Endothelial cell of hepatic sinusoid (primary cell): ENCODE measurements at regions not wholly inside any gene's neighbourhood (a gene's known extent, or its start where the extent isn't known, plus 50 kb on each side); places are given as distances from the start of the nearest gene placed in this dataset.

Experiments used
- in situ Hi-C: cut with HindIII; loops from 2 replicates; pipeline ENCODE4 v1.10.0; 2017; ENCODE audit warnings: low sequenced_read_pairs

DNA sequence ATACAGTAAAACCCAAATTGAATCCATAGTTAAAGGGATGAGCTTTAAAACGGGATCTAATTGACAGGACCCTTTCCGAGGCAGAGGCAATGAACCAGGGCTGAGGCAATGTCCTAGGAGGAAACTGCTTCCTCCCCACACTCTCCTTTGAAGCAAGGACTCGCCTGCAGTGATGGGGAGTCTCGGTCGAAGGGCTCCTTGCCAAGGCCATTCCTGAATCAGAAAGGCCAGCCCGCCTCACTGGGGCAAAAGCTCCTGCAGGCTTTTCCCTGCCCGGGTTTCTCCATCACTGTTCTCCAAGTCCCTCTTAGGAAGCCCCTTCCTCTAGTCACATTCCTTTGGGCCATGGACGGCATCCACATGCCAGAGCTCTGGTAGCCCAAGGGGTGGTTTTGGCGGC lies 132.0 kb downstream of the RBFOX3 start:
- in situ Hi-C loops = no loop called here

DNA sequence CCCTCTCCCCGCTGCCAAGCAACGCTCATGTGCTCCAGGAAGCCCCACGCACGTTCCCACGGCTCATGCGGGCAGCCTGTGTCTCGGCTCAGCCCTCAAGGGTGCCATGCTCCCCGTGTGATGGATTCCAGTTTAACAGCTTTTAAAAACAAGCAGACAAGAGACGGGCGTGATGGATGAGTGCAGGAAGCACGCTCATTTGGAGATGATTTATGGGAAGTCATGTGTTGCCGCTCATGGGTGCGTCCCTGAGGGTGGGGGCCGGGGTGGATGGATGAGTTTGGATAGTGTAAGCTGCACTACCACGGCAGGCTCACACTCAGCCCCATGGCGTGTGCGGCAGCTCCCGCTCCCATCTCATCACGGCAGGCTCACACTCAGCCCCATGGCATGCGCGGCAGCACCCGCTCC lies 132.8 kb downstream of the RBFOX3 start:
- in situ Hi-C loops = no loop called here

DNA sequence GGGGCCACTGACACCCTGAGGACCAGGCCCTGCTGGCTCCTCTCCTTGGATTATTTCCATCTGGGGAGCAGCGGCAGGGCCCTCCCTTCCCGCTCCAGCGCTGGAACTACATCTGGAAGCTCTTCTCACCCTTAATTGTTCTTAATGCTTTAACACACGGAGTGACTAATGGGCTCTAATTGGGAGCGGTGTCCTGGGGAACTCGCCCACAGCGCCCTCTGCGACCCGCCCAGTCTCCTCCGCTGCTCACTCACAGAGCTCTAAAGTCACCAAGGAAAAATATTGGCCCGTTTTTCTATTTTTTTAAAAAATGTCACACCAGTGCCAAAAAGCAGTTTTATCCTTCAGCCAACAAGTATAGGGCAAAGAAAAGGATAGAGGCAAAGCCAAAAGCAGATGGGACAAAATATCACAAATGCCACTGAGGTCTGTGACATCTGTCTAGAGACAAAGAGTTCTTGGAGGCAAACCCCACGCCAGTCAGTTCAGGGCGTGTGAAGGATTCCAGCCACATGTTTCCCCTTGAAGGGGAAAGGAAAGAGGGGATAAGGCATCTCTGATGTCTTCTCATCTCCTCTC lies 134.7 kb downstream of the RBFOX3 start:
- in situ Hi-C loops = no loop called here

DNA sequence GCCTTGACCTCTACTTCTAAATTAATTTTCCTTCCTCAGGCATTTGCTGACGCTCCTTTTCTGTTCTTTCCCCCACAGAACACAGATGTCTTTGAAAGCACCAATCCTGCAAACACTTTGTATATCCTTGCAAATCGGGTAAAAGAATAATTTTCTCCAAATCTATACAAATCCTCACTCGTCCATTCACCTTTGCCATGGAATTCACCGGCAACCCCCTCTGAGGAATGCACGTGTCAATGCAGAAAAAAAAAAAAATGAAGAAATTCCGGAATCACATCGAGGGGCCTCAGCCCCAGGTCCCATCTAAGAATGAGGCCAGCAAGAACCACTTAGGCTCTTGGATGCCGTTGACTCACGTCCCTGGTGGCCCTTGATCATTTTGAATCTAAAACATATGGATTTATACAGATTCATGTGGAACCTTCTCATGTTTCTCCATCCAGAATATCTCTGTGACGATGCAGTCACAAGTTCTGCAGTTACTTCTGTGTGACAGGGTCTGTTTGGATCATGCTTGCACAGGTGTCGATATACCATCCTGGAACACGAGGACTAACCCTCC lies 136.9 kb downstream of the RBFOX3 start:
- in situ Hi-C loops = no loop called here

DNA sequence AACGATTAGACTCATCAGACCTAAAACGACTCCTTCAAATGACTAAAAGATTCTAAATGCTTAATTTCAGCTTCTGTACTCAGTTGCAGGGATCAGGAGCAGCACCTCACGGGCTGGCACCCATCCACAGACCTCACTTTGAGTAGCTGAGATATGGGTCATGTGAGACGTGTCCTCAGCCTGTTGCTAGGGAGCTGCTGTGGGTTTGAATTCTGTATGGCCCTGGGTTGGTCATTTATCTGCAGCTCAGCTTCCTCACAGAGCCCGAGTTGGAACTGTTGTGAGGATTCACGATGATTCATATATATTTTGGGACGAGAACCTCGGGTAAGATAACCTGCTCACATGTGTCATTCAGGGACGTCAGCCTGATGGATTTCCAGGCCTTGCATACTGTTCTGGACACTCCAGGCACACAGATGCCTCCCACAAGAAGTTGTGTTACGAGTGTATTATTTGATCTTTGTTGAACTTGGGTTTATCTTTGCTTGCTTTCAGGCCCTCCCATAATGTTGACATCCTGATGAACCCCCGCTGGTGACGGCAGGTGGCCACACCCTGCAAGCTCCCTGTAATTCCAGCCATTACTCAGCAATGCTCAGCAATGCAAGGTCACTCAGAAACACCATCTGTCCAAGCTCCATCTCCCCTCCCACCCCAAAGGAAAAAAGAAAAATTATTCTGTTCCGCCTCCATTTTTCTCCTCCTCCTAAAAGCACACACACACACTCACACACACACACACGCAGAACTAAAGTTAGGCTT lies 137.6 kb downstream of the RBFOX3 start:
- in situ Hi-C loops = no loop called here

DNA sequence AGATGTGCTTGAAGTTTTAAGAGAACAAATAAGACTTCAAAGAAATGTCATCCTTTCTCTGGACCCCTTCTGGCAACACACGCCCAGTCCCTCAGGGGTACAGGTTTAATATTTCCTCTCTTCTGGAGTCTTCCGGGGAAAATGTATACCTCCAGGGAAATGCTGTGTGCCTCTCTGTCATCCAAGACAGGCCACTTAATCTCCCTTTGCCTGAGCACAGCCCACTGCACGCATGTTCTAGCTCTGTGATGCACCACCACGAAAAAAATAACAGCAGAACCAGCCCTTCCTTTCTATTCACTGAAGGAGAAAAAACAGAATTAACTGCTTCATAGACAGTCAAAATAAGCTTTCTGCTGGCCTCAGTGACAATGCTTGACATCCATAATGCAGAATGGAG lies 140.1 kb downstream of the RBFOX3 start:
- in situ Hi-C loops = no loop called here

DNA sequence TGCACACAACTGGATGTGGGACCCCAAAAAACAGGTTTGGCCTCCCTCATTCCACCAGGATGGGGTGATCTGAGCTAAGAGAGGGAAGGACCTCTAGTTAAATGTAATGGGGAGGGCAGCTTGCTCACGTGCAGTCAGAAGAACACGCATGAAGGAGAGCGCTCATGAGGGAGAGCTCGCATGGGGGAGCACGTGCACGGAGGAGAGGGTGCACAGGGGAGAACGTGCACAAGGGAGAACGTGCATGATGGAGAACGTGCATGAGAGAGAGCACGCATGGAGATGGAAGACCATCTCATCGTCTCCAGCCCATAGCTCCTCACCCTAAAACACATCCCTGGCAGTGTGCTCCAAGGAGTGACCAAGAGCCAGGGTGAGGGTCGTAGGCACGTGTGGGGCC lies 141.2 kb downstream of the RBFOX3 start:
- in situ Hi-C loops = no loop called here

DNA sequence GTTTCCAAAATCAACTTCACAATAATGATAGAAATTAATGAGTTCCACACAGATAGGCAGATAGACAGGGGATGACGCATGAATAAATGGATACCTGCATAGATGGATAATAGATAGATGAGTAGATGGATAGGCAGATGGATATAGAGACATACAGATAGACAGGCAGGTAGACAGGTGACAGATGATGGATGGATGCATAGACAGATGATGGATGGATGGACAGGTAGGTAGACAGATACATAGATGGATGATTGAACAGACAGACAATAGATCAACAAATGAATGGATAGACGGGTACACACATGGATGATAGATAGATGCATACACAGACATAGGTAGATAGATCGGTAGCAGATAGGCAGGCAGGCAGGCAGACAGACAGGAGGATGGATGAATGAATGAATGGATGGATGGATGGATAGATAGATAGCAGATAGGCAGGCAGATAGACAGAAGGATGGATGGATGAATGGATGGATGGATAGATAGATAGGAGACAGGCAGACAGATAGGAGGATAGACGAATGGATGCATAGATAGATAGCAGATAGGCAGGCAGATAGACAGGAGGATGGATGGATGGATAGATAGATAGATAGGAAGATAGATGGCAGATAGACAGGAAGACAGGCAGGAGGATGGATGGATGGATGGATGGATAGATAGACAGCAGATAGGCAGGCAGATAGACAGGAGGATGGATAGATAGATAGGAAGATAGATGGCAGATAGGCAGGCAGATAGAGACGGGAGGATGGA lies 142.5 kb downstream of the RBFOX3 start:
- in situ Hi-C loops = no loop called here

DNA sequence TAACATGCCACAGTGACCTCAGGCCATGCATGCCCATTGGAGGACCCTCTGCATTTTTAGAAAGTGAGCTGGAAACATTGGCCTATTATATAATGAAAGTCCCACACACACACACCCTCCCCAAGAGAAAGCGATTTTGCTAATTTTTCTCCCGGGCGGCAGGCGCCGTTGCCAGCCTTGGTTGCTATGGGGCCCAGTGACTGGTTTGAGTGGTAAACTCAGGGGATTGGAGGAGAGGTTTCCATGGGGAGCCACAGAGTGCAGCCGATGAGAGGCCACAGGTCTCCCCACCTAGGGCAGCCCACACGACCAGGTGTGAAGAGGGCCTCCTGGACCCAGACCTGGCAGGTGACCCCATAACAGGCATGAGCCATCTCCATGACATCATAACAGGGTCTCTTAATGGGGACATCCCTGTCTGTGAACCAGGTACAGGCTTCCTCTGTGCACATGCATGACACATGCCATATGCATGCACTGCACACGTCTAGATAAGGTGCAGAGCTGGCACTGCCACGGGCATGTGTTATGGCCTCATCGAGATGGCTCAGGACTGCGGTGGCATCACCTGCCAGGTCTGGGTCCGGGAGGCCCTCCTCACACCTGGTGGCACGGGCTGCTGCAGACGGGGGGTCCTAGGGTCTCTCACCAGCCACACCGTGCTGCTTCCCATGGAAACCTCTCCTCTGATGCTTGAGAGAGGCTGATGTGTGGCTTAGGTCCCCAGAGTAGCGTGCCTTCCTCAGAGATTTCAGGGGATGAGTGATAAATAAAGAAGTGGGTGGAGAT lies 144.1 kb downstream of the RBFOX3 start:
- in situ Hi-C loops = no loop called here

DNA sequence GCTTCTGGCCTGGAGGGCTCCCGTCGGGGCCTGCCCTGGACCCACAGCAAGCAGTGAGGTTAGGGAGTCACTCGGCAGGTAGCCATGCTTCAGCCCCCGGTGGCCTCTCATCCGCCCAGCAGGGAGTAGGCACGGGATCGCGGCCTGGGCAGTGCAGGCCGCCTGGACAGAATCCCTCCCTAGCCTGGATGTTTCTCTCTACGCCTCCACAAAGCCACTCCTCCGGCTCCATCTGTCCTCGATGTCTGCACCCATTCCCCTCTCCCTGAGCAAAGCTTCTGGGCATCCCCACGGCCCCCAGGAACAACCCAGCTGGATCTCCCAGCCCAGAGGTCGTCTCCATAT lies 145.2 kb downstream of the RBFOX3 start:
- in situ Hi-C loops = no loop called here

DNA sequence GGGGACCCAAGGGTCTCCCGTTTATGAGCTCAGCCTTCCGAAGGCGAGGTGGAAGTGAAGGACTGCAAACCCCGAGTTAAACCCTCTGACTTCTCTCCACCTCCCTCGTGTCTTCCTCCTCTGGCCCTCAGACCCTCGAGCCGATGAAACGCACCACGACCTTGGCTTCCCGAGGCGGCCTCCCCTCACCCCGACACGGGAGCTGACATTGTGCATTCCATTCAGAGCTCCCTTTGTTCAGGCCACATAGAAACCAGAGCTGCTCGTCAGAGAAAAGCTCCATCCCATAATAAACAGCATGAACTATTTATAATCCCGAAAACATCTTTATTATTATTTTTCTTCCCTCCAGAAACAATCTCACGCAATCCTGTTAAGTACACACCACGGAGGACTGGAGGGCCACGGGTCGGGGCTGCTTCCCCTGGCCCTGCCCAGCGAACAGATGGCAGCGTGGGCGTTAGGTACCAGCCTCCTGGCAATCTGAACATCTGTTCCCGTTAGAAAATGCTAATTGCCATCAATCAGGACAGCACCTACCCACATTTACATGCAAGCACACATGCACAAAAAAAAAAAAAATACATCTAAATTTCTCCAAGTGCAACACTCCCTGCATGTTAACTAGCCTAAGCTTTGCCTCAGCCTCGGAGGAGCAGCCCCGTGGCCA lies 145.7 kb downstream of the RBFOX3 start:
- in situ Hi-C loops = no loop called here

DNA sequence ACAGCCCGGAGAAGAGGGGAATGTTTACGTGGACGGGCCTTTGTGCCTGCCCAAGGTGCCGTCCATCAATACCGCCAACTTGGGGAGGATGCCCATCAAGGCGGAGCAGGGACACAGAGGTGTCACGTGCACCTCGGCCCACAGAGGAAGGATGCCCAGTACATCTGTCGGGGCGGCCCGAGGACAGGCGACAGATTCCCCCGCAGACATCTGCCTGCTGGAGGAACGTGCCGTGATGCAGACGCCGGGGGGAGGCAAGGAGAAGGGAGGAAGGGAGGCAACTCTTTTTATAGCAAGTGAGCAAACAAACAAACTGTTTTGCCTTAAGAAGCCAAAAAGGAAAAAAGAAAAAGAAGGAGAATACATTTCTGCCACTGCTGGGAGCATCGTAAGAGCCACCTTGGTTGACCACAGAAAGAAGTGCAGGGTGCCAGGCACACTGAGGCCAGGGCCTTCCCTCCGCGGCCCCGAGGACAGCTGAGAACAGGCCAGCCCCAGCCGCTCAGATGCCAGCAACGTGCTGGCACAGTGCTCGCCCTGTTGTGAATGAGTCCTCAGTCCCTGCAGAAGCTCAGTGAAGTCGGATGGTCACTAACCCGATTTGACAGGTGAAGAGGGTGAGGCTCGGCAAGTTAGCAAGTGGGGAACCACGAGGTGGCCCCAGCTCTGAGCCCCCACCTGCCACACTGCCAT lies 146.4 kb downstream of the RBFOX3 start:
- in situ Hi-C loops = loop anchor here (5.0 kb wide), 1 partner anchor 88 kb away; no protein-coding TSS in a partner anchor

DNA sequence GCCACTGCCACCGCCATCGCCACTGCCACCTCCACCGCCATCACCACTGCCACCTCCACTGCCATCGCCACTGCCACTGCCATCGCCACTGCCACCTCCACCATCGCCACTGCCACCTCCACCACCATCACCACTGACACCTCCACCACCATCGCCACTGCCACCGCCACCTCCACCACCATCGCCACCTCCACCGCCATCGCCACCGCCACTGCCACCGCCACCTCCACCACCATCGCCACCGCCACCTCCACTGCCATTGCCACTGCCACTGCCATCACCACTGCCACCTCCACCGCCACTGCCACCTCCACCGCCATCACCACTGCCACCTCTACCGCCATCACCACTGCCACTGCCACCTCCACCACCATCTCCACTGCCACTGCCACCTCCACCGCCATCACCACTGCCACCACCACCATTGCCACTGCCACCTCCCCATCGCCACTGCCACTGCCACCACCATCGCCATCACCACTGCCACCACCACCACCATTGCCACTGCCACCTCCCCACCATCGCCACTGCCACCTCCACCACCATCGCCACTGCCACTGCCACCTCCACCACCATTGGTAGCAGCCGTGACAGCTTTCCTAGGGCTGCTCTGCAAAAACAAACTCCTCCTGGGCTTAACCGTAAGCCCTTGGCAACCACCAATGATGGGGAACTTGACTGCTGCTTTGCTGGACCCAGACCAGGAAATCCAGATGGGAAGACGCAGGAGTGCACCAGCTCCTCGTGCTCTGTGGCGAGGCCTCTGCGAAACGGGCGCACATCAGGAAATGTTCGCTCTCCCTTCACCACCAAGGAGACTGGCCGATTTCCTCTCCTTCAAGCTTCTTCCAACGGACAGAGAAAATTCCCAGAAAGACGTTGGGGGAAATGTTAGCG lies 147.2 kb downstream of the RBFOX3 start:
- in situ Hi-C loops = loop anchor here (5.0 kb wide), 1 partner anchor 89 kb away; no protein-coding TSS in a partner anchor

DNA sequence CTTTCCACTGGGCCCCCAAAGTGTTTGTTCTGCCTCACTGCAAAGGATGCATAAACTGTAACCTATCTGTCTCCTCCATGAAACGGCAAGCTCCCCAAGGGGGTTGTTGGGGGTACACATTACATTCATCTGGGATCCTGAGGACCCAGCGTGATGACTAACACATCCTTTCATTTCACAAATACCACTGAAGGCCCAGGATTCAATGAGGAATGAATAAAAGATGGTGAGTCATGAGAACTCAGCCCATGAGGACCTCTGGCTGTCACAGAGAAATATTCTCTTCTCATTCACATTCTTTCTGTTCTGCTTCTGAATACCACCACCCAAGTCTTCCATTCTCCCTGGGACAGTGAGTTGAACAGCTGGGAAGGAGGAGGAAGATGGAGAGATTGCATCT lies 149.8 kb downstream of the RBFOX3 start:
- in situ Hi-C loops = loop anchor here (5.0 kb wide), 1 partner anchor 91 kb away; no protein-coding TSS in a partner anchor

DNA sequence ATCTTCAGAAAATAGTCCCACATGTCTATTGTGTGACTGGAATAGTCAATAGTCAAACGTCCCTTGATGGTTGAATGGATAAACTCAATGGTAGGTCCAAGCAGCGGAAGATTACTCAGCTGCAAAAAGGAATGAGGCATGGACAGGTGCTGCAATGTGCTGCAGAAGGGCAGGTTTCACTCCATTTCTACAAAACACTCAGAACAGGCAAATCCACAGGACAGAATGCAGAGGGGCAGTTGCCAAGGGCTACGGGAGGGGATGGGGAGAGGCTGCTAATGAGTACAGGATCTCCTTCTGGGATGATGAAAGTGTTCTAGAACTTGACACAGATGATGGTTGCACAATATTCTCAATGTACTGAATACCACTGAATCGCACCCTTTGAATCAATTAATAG lies 151.0 kb downstream of the RBFOX3 start:
- in situ Hi-C loops = loop anchor here (5.0 kb wide), 1 partner anchor 92 kb away; no protein-coding TSS in a partner anchor

DNA sequence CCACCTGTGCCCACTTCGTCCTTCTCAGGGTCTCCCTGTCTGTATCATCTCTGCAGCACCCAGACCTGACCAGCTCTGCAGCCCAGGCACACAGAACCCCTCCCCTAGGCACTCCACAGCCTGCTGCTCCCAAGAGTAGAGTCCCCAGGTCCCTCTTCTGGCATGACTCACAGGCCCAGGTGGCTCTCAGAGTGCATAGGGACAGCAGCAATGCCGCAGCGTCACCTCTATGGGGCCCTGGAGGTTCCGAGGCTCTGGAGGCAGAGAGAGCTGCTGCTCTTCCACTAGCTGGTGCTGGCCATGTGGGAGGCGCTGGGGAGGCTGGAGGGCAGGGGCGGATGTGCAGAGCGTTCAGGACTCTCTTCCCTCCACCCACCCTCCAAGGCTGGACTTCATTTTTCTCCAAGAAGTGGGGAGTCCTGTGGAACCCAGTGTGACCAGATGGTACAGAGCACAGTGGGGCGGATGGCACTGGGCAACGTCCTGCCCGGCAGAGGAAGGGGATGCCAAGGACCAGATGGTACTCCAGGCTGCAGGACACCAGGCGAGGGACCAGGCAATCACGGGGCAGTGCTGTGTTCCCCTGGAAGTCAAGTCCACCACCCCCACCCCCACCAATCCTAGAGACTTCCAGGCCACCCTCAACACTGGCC lies 151.7 kb downstream of the RBFOX3 start:
- in situ Hi-C loops = no loop called here

DNA sequence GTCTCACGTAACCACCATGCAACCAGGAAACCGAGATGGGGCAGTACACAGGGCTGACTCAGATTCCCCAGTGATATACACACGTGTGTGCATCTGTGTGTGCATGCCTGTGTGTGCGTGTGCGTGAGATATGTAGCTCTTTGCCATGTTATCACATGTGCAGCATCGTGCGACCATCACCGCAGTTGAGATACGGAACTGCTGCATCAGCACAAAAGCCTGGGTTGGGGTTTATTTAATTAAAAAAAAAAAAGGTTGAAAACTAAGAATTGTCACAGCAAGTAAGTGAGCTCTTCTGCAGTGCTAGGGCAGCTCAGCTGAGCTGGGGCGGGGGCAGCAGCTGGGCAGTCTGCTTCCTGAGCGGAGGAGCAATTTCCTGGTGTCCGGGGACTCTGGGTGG lies 152.5 kb downstream of the RBFOX3 start:
- in situ Hi-C loops = no loop called here

DNA sequence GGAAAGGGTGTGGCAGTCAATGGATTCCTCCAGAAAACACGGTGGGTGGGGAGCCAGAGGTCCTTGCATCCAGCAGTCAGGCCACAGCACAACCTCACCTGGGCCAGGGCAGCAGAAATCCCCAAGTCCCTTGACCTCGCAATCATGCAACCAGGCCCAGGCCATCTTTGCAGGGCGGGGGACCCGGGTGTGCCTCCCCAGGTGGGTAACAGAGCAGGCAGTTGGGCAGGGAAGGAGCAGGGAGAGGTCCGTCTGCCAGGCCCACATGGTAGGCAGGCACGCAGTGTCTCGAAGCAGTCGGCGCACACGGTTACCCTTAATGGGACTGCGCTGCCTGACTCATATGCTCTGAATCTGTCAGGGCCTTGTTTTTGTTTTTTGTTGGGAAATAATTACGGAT lies 153.0 kb downstream of the RBFOX3 start:
- in situ Hi-C loops = no loop called here
